Heart left ventricle (tissue), 13 donors: ENCODE measurements at regions not wholly inside any gene's neighbourhood (a gene's known extent, or its start where the extent isn't known, plus 50 kb on each side); places are given as distances from the start of the nearest gene placed in this dataset.
A peak's percentile ranks its signal among the peaks of the same experiment; 100 is the strongest.

Experiments
- POLR2A ChIP-seq, 2 donors: fragments of 450-650 bp; IDR thresholded peaks; one replicate each; pipeline ENCODE4 v1.6.1; 2017; ENCODE audit warnings: antibody characterized with exemption in 2 of 2, mild to moderate bottlenecking in 2 of 2, moderate library complexity in 2 of 2
- TF ChIP-seq, protein P1 (sequence below), 12 donors: fragments of 200-600 bp; sonication (generic) in 4 of 12; IDR thresholded peaks; one replicate each; pipeline versions ENCODE4 v1.5.0 to v1.8.0; 2018 to 2022; ENCODE audit warnings: antibody characterized with exemption in 12 of 12, mild to moderate bottlenecking in 5 of 12
- donor health status: ischemic (EF 13 %, LVEDD 7.1; RV severe dilation, severe dysfunction).
- donor health status: DM: no; HTN: yes; CAD: no.
- donor health status: DM: no; HTN: no; CAD: no.
- donor health status: ischemic (EF 25% LVEDD 6.9; RV normal size, moderate dysfunction).
- donor health status: ischemic (EF 25% LVEDD 5.7; RV mildly dilated, moderate dysfunction).
- donor health status: ischemic (EF 35%, LVEDD 5.7; RV mildly dilated, moderate dysfunction).
- donor health status: nonischemic (EF 11% LVEDD 7.7; RV severe dilation, severe dysfunction).
- donor health status: DM: yes; HTN: yes; CAD: no.
- donor health status: PGD.
- donor health status: ischemic (EF 29% LVEDD 5.4; RV normal size, mild dysfunction).
- donor health status: nonischemic (EF 23%, LVEDD 6.1; RV moderate dilation, normal function).

DNA sequence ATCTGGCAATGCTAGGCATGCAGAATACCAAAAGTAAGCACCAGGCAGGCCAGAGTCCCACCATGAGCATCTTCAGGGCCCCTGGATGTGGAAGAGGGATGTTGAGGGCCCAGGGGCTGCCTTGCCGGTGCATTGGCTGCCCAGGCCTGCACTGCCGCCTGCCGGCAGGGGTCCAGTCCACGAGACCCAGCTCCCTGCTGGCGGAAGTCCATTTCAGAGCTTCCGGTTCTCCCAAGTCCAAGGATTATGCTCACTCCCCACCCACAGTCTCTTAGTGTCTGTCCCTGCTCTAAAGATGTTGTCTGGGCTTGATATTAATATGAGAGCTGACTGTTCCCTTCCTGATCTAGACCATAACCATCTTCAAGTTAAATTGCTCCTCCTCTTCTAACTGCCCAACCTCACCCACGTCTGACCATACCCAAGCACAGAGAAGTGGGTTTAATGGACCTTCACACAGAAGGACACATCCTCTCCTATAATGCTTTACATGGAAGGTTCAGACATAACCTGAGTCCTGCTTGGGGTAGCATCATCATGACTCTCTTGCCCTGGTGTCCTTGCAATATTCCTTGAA lies 117.4 kb downstream of the DAD1 start:
- TF ChIP-seq, protein P1, sequence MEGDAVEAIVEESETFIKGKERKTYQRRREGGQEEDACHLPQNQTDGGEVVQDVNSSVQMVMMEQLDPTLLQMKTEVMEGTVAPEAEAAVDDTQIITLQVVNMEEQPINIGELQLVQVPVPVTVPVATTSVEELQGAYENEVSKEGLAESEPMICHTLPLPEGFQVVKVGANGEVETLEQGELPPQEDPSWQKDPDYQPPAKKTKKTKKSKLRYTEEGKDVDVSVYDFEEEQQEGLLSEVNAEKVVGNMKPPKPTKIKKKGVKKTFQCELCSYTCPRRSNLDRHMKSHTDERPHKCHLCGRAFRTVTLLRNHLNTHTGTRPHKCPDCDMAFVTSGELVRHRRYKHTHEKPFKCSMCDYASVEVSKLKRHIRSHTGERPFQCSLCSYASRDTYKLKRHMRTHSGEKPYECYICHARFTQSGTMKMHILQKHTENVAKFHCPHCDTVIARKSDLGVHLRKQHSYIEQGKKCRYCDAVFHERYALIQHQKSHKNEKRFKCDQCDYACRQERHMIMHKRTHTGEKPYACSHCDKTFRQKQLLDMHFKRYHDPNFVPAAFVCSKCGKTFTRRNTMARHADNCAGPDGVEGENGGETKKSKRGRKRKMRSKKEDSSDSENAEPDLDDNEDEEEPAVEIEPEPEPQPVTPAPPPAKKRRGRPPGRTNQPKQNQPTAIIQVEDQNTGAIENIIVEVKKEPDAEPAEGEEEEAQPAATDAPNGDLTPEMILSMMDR (IDR thresholded peaks at IDR 0.05): peak; percentile 24 to 58 (median 34)
- TF ChIP-seq POLR2A (IDR thresholded peaks at IDR 0.05): no peak
